ENCODE measurements at regions not wholly inside any gene's neighbourhood (a gene's known extent, or its start where the extent isn't known, plus 50 kb on each side); places are given as distances from the start of the nearest gene placed in this dataset.

DNA sequence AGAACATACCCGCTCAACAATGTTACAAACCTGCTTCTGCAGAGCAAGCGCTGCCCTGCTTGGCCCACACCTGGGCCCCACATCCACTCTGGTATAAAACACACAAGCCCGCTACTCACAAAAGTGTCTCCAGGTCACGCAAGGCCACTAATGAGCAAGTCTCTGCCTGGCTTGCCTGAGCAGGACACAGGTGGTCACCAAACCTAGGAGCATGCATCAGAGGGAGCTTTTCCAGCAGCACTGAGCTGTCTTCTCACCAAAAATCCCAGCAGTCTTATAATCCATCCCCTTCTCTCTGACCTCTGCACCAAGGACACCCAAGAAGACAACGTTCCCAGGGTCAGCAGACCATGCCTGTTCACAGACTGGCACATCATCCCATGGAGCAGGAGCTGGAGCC lies 100.8 kb downstream of the DLL1 start:
- DNase-seq (ENCODE audit: insufficient read length, low spot score, missing footprints), result no peak
- Histone ChIP-seq H2AFZ (ENCODE audit: low read length) (no peak overlapping the region), H3K4me1 (ENCODE audit: insufficient read depth, low read length) (no peaks in the 10 kb centered on the region), H3K79me2 (ENCODE audit: insufficient read depth, low read length) (no peaks in the 10 kb centered on the region), H3K27me3 (ENCODE audit: insufficient read depth, low read length) (no peaks in the 10 kb centered on the region), H3K9me3 (ENCODE audit: low read depth, low read length) (no peaks in the 10 kb centered on the region), H3K4me2 (ENCODE audit: insufficient read depth, low read length) (no peak overlapping the region), H4K20me1 (ENCODE audit: insufficient read depth, low read length) (no peaks in the 10 kb centered on the region), H3K27ac (ENCODE audit: low read depth, low read length) (no peak overlapping the region), H3K36me3 (ENCODE audit: insufficient read depth, low read length) (no peaks in the 10 kb centered on the region), H3K4me3 (ENCODE audit: insufficient read depth, low read length) (no peak overlapping the region)
- TF ChIP-seq, protein P1, sequence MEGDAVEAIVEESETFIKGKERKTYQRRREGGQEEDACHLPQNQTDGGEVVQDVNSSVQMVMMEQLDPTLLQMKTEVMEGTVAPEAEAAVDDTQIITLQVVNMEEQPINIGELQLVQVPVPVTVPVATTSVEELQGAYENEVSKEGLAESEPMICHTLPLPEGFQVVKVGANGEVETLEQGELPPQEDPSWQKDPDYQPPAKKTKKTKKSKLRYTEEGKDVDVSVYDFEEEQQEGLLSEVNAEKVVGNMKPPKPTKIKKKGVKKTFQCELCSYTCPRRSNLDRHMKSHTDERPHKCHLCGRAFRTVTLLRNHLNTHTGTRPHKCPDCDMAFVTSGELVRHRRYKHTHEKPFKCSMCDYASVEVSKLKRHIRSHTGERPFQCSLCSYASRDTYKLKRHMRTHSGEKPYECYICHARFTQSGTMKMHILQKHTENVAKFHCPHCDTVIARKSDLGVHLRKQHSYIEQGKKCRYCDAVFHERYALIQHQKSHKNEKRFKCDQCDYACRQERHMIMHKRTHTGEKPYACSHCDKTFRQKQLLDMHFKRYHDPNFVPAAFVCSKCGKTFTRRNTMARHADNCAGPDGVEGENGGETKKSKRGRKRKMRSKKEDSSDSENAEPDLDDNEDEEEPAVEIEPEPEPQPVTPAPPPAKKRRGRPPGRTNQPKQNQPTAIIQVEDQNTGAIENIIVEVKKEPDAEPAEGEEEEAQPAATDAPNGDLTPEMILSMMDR (IDR thresholded peaks at IDR 0.05; ENCODE audit: extremely low read depth, low read depth, low read length), result no peak

DNA sequence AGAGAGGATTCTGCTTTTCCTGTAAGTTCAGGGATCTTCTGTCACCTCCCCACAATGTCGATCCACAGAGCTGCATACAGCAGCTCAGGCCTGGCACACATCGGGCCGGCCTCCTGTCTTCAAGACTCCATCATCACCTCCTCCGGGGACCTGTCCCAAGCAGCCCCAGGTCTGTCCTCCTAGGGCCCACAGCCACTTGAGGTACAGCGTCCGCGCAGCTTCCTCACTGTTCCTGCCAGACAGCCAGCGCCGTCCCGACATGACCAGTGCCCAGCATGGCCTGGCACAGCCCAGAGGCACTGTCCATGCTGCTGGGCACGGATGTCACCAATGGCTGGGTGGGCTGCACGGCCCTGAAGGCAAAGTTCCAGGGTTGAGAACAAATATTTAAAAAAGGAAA lies 101.6 kb downstream of the DLL1 start:
- no peaks in the 10 kb centered on the region for H3K36me3 ChIP-seq (ENCODE audit: insufficient read depth, low read length)
- DNase-seq (ENCODE audit: insufficient read length, low spot score, missing footprints), result peak; percentile 67
- no peak overlapping the region for H3K4me2 ChIP-seq (ENCODE audit: insufficient read depth, low read length)
- no peak overlapping the region for H2AFZ ChIP-seq (ENCODE audit: low read length)
- TF ChIP-seq, protein P1 (IDR thresholded peaks at IDR 0.05; ENCODE audit: extremely low read depth, low read depth, low read length), result no peak
- H3K4me3 ChIP-seq (ENCODE audit: insufficient read depth, low read length), result no peak overlapping the region
- no peaks in the 10 kb centered on the region for H3K27me3 ChIP-seq (ENCODE audit: insufficient read depth, low read length)
- no peaks in the 10 kb centered on the region for H3K9me3 ChIP-seq (ENCODE audit: low read depth, low read length)
- no peak overlapping the region for H3K27ac ChIP-seq (ENCODE audit: low read depth, low read length)
- H3K79me2 ChIP-seq (ENCODE audit: insufficient read depth, low read length), result no peaks in the 10 kb centered on the region
- no peaks in the 10 kb centered on the region for H3K4me1 ChIP-seq (ENCODE audit: insufficient read depth, low read length)
- H4K20me1 ChIP-seq (ENCODE audit: insufficient read depth, low read length), result no peaks in the 10 kb centered on the region

DNA sequence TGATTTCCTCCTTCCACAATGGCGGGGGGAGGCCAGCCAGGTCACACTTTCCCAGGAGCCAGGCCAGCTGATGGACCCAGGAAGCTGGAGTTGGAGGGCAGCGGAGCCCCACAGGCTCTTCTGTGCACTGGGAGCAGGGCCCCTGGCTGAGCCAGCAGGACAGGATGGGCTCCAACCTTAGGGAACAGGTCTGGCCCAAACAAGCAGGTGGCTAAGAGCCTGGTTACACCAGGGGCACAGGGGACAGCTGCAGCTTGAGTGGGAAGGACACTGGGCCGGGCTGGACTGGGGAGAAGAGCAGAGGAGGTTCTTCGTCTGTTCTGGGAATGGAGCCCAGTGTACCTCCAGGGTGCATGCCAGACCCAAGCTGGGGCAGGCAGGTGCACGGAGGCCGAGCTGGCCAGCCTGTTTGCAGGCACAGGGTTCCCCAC lies 102.3 kb downstream of the DLL1 start:
- H4K20me1 ChIP-seq (ENCODE audit: insufficient read depth, low read length), result no peaks in the 10 kb centered on the region
- TF ChIP-seq, protein P1 (IDR thresholded peaks at IDR 0.05; ENCODE audit: extremely low read depth, low read depth, low read length), result no peak
- H3K4me1 ChIP-seq (ENCODE audit: insufficient read depth, low read length), result no peaks in the 10 kb centered on the region
- H3K4me3 ChIP-seq (ENCODE audit: insufficient read depth, low read length), result no peak overlapping the region
- no peaks in the 10 kb centered on the region for H3K79me2 ChIP-seq (ENCODE audit: insufficient read depth, low read length)
- no peak overlapping the region for H3K4me2 ChIP-seq (ENCODE audit: insufficient read depth, low read length)
- no peaks in the 10 kb centered on the region for H3K36me3 ChIP-seq (ENCODE audit: insufficient read depth, low read length)
- no peak overlapping the region for H2AFZ ChIP-seq (ENCODE audit: low read length)
- no peaks in the 10 kb centered on the region for H3K27me3 ChIP-seq (ENCODE audit: insufficient read depth, low read length)
- no peak for DNase-seq (ENCODE audit: insufficient read length, low spot score, missing footprints)
- no peaks in the 10 kb centered on the region for H3K9me3 ChIP-seq (ENCODE audit: low read depth, low read length)
- no peak overlapping the region for H3K27ac ChIP-seq (ENCODE audit: low read depth, low read length)

DNA sequence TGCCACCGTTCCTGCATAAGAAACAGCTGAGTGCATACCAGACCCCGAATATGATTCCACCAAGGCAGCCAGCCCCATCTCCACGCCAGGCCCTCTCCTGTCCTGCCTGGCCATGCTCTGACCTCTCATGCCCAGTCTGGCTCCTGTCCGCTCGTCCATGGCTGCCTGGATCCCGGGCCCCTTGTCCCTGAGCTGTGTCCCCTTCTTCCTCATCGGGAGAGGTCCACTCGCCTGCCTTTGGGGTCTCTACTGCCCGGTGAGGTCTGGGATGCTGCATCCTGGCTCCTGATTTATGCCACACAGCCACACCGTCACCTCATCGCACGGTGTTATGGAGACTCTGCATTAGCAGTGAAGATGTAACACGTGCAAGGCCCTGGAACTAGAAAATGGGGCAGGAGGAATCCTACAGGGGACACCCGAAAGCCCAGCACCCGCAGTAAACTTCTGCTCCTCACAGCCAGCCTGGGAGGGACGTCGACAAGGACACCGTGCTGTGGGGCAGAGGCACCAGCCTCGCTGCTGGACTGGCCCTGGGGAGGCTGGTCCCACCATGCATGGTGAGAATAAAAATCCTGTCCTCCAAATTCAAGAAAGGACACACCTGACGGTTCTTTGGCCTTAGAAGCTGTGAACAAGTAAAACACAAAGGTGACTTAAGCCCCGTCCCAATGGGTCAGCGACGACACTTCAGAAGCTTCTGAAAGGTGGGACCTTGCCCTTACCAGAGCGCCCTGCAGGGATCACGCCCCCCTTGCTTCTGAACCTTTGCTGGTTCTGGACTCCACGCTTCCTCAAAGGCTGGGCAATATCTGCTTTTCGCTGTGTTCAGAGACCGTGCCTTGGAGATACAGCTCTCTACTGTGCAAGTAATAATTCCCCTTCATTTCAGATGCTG lies 103.0 kb downstream of the DLL1 start:
- Histone ChIP-seq H2AFZ (ENCODE audit: low read length) (no peak overlapping the region), H3K27me3 (ENCODE audit: insufficient read depth, low read length) (no peaks in the 10 kb centered on the region), H3K79me2 (ENCODE audit: insufficient read depth, low read length) (no peaks in the 10 kb centered on the region), H3K4me2 (ENCODE audit: insufficient read depth, low read length) (no peak overlapping the region), H3K4me1 (ENCODE audit: insufficient read depth, low read length) (no peaks in the 10 kb centered on the region), H4K20me1 (ENCODE audit: insufficient read depth, low read length) (no peaks in the 10 kb centered on the region), H3K9me3 (ENCODE audit: low read depth, low read length) (no peaks in the 10 kb centered on the region), H3K4me3 (ENCODE audit: insufficient read depth, low read length) (no peak overlapping the region), H3K27ac (ENCODE audit: low read depth, low read length) (no peak overlapping the region), H3K36me3 (ENCODE audit: insufficient read depth, low read length) (no peaks in the 10 kb centered on the region)
- peak; percentile 71 for DNase-seq (ENCODE audit: insufficient read length, low spot score, missing footprints)
- TF ChIP-seq, protein P1 (IDR thresholded peaks at IDR 0.05; ENCODE audit: extremely low read depth, low read depth, low read length), result no peak

All from osteoblast (primary cell).